Adrenal gland (tissue), 9 donors: ENCODE measurements at regions not wholly inside any gene's neighbourhood (a gene's known extent, or its start where the extent isn't known, plus 50 kb on each side); places are given as distances from the start of the nearest gene placed in this dataset.
"Not testable (repeated sequence)": the region's sequence is repeated elsewhere in the genome, so short reads cannot be mapped to it uniquely, and the experiment has no call there.

Experiments
- DNase-seq, 7 donors: peaks; one replicate each; pipeline ENCODE4 v3.0.0-alpha.2; 2019 to 2020
- H3K27ac ChIP-seq, 5 donors: fragments of 200-600 bp; sonication (generic) in 4 of 5; 1 replicate in 3 of 5; 2 replicates in 2 of 5; pipeline versions ENCODE4 v1.5.1 to v1.8.0; 2016 to 2020; ENCODE audit warnings: mild to moderate bottlenecking in 1 of 5
- H3K27me3 ChIP-seq: fragments of 200-600 bp; 2 replicates; pipeline ENCODE4 v1.8.0; 2021
- H3K36me3 ChIP-seq, 2 donors: fragments of 200-600 bp; replicated peaks in 1 of 2; 1 replicate in 1 of 2; 2 replicates in 1 of 2; pipeline versions ENCODE4 v1.5.1 to v1.8.0; 2018 to 2022
- H3K4me1 ChIP-seq, 2 donors: fragments of 200-600 bp; replicated peaks in 1 of 2; 1 replicate in 1 of 2; 2 replicates in 1 of 2; pipeline versions ENCODE4 v1.5.1 to v1.8.0; 2018 to 2021
- H3K4me3 ChIP-seq, 4 donors: fragments of 200-600 bp; sonication (generic) in 3 of 4; one replicate each; pipeline ENCODE4 v1.5.1; 2016 to 2018
- H3K9me3 ChIP-seq, 3 donors: fragments of 200-600 bp; sonication (generic) in 1 of 3; replicated peaks in 1 of 3; 1 replicate in 2 of 3; 2 replicates in 1 of 3; pipeline versions ENCODE4 v1.5.1 to v1.8.0; 2016 to 2021
- CTCF ChIP-seq, 6 experiments: fragments of 450-650 bp in 4 of 6; fragments of 200-600 bp in 2 of 6; sonication (generic) in 1 of 6; IDR thresholded peaks; 1 replicate in 5 of 6; 2 replicates in 1 of 6; pipeline versions ENCODE4 v1.5.1 to v1.8.0; 2016 to 2021; ENCODE audit warnings: antibody characterized with exemption in 6 of 6, mild to moderate bottlenecking in 2 of 6, moderate library complexity in 1 of 6
- POLR2A ChIP-seq, 2 donors: fragments of 450-650 bp; IDR thresholded peaks; one replicate each; pipeline ENCODE4 v1.6.1; 2017; ENCODE audit warnings: antibody characterized with exemption in 2 of 2, mild to moderate bottlenecking in 2 of 2, moderate library complexity in 1 of 2
- WGBS, 4 donors: extraction: QIAGEN DNeasy Blood & Tissue Kit in 2 of 4; methylation state at CpG; one replicate each; pipeline versions ENCODE4 v1.1.5 to v1.1.7; 2013 to 2017; 5-methylcytosine and 5-hydroxymethylcytosine counted together
- intact Hi-C, 2 donors: fragments of 100-400 bp; cut with DNase I; formaldehyde crosslinking; loops; one replicate each; pipeline versions ENCODE4 v1.14.1 to v1.15.0; 2022 to 2023
- donor health status: healthy with polysubstance abuse.
- donor health status: Bipolar disorder and iron deficiency.
- donor health status: DM: yes; HTN: yes; CAD: no.
- donor health status: DM: no; HTN: no; CAD: no.
- donor health status: DM: no; HTN: no; CAD: no.

GRCh38 chr17:45554479-45554878, 64.0 kb upstream of the PLEKHM1 start:
- H3K4me3 ChIP-seq, H3K9me3 ChIP-seq, intact Hi-C loops, H3K4me1 ChIP-seq, H3K27me3 ChIP-seq, H3K36me3 ChIP-seq, H3K27ac ChIP-seq, DNase-seq: not testable (repeated sequence)
- WGBS, 4 donors, result no CpG with 5 or more reads among the region's 1 CpG

- H3K27ac ChIP-seq, H3K9me3 ChIP-seq, H3K27me3 ChIP-seq, H3K4me3 ChIP-seq, DNase-seq, H3K36me3 ChIP-seq, intact Hi-C loops, H3K4me1 ChIP-seq: not testable (repeated sequence)
- no CpG with 5 or more reads among the region's 1 CpG for WGBS, 4 donors
These were observed 68.3 kb upstream of the PLEKHM1 start for GRCh38 chr17:45558821-45559220.

GRCh38 chr17:45562868-45563267, 72.3 kb upstream of the PLEKHM1 start:
- not testable (repeated sequence) for H3K36me3 ChIP-seq

GRCh38 chr17:45563283-45563682, 72.8 kb upstream of the PLEKHM1 start:
- WGBS, 4 donors, result 83 to 99% (median 94%) methylated on average over 3 of the region's 3 CpGs
- intact Hi-C loops, H3K36me3 ChIP-seq, H3K9me3 ChIP-seq, DNase-seq, H3K4me3 ChIP-seq, H3K27me3 ChIP-seq, H3K4me1 ChIP-seq, H3K27ac ChIP-seq: not testable (repeated sequence)

More at GRCh38 chr17:45562868-45563267, 72.3 kb upstream of the PLEKHM1 start:
- intact Hi-C loops, H3K27ac ChIP-seq, H3K4me1 ChIP-seq, H3K27me3 ChIP-seq, H3K4me3 ChIP-seq, DNase-seq, H3K9me3 ChIP-seq: not testable (repeated sequence)
- WGBS, 4 donors, result 86 to 93% (median 91%) methylated on average over 3 to 4 of the region's 4 CpGs

GRCh38 chr17:45568275-45568674, 77.8 kb upstream of the PLEKHM1 start:
- DNase-seq, H3K4me1 ChIP-seq, H3K4me3 ChIP-seq, H3K27me3 ChIP-seq, intact Hi-C loops, H3K36me3 ChIP-seq, H3K27ac ChIP-seq, H3K9me3 ChIP-seq: not testable (repeated sequence)
- WGBS, 4 donors, result 74 to 83% (median 78%) methylated on average over 1 of the region's 1 CpG

GRCh38 chr17:45573326-45573725, 82.8 kb upstream of the PLEKHM1 start:
- WGBS, 4 donors, result 94 to 100% (median 98%) methylated on average over 2 of the region's 2 CpGs
- H3K9me3 ChIP-seq, H3K27ac ChIP-seq, H3K4me3 ChIP-seq, DNase-seq, intact Hi-C loops, H3K27me3 ChIP-seq, H3K36me3 ChIP-seq: not testable (repeated sequence)
- peaks cover 0 to 12% of the 10 kb centered on the region in 2 donors for H3K4me1 ChIP-seq

- H3K9me3 ChIP-seq, result no peaks in the 10 kb centered on the region
- H3K36me3 ChIP-seq, result no peaks in the 10 kb centered on the region
- no peak for DNase-seq
- 77 to 86% (median 81%) methylated on average over 5 of the region's 5 CpGs for WGBS, 4 donors
- H3K4me3 ChIP-seq, result no peak overlapping the region
- intact Hi-C loops, result no loop called here
- peaks cover 0 to 12% of the 10 kb centered on the region in 2 donors for H3K4me1 ChIP-seq
- no peaks in the 10 kb centered on the region for H3K27me3 ChIP-seq
- TF ChIP-seq CTCF (IDR thresholded peaks at IDR 0.05) (no peak), POLR2A (IDR thresholded peaks at IDR 0.05) (no peak)
- H3K27ac ChIP-seq, result no peak overlapping the region
These were observed 83.6 kb upstream of the PLEKHM1 start for GRCh38 chr17:45573924-45574770.
